GM19328 (cell line): ENCODE measurements at regions not wholly inside any gene's neighbourhood (a gene's known extent, or its start where the extent isn't known, plus 50 kb on each side); places are given as distances from the start of the nearest gene placed in this dataset.

ENCODE experiments used
- ATAC-seq: cut with Tn5 transposase; IDR thresholded peaks from one replicate; pipeline ENCODE4 v1.9.1; 2021; ENCODE audit warnings: mild to moderate bottlenecking, moderate library complexity; ENCODE audit not compliant: unreplicated experiment

DNA sequence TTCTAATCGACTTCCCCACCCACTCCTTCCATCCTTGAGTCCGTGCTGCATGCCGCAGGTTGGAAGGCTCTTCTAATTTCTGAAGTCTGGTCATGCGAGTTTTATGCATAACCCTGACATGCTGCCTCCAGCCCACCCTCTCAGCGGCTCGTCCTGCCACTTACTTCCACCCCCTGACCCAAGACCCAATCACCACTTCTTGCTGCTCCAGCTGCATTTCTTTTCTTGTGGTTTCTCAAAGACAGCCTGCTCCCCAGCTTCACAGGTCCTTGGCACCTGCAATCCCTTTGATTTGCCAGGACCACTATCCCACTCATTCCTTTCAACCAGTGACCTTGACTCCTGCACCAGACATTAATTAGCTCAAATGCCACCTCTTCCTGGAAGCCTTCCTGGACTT lies 486.7 kb downstream of the VRK1 start:
- no peak for ATAC-seq

DNA sequence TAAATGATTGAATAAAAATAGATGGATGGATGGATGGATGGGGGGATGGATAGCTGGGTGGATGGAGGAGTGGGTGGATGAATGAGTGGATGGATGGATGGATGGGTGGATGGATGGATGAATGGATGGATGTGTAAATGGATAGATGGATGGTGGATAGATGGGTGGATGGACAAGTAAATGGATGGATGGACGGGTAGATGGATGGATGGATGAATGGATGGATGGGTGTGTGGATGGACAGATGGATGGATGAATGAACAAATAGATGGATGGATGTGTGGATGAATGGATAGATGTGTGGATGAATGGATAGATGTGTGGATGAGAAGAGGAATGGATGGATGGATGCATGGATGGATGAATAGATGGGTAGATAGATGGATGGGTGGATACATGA lies 490.8 kb downstream of the VRK1 start:
- no peak for ATAC-seq

DNA sequence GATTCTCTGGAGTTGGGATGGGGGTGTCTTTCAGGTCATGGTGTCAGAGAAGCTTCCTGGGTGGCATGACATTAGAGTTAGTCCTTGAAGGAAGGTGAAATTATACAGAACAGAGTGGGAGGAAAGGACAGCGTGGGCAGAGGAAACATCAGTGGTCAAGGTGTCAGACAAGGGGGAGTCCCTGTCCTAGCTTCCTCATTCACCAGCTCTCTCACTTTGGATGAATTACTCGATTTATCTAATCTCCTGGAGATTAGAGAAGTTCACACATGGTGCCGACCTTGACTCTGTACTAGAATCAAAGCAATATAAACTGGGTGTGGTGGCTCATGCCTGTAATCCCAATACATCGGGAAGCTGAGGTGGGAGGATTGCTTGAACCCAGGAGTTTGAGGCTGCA lies 492.9 kb downstream of the VRK1 start:
- no peak for ATAC-seq

DNA sequence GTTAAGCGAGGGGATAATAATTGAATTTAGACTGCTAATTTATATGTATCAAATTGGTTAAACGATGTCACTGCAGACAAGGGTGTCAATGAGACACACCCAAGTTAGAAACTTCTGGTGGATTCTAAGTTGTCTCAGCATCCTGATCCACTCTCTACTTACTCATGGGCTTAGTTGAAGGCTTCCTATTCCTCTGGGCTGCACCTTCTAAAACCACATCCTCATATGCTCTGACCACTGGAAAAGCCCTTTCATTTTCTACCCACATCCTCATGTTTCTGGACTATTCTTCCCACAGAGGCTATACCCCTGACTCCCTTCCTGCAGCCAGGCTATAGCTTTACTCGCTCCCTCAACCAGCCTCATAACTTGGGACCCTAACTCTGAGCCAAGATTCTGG lies 493.8 kb downstream of the VRK1 start:
- no peak for ATAC-seq

DNA sequence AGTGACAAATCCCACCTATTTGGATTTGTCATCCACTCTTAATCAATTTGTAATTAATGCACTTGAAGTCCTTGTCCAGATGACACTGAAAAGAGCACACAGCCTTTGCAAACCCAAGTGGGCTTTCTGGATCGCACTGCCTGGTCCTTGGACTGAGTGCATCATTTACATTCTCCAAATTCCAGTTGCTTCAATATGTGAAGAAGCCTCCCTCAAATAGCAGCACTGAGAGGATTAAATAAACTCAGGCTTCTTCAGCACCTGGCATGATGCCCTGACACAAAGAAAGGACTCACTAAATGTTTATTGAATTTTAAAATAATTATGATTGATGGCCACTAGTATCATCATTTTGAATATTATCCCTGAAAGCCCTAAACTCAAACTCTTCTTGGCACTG lies 496.5 kb downstream of the VRK1 start:
- ATAC-seq = no peak

DNA sequence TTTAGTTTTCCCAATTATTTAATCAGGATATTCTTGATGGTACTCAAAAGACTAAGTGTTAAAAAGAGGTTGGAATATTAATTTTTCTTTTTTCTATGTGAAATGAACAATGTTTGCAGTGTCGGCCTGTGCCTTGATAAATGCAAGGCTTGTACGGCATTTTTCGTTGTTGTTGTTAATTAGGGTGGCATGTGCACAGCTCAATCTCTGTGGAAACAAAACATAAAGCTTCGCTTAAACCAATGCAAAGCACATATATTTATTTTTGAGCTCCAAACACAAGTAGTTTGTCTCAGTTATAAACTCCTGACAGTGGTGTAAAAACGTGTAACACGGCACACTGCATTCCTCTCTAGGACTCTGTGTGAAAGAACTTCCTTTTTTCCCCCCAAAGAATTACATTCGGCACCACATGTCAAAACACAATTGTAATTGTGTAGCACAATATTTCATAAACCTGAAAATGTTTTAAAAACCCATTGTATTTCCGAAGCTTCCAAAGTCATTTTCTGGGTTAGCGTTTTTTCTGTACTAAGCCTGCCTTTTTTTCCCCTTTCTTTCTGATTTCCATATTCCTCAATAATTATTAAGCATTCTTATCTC lies 498.0 kb downstream of the VRK1 start:
- no peak for ATAC-seq

DNA sequence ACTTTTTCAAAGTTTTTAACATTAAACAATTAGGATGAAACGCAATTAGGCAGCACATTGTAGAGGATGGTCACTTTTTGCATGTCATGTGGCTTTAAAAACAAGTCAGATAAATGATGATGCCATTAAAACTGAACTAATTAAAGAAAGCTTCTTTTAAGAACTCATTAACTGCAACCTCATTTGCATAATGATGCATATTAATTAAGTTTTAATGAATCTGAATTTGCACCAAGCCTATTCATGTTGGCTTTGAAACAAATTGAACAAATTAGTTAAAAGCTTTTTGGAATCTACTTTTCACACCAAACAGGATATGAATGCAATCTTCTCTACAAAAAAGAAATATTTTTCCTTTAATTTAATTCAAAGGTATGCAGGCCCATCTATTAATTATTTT lies 499.0 kb downstream of the VRK1 start:
- no peak for ATAC-seq

DNA sequence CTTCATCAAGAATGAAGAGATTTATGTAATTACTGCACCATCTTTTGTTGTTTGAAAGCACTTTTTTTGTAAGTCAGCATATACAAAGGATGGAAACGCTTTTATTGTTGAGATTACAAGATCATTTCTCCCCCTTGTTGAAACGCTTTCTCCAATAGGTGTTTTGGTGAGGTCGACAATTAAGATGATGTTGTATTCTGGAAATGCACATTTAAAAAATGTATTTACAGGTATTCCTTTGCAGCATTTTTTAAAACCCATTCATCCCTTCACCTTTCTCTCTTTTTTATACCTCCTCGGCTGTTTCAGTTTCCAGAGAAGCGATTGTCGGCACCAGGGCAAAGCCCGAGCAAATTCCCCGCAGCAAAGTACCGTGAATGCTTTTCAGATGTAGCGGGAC lies 499.9 kb downstream of the VRK1 start:
- ATAC-seq = no peak

DNA sequence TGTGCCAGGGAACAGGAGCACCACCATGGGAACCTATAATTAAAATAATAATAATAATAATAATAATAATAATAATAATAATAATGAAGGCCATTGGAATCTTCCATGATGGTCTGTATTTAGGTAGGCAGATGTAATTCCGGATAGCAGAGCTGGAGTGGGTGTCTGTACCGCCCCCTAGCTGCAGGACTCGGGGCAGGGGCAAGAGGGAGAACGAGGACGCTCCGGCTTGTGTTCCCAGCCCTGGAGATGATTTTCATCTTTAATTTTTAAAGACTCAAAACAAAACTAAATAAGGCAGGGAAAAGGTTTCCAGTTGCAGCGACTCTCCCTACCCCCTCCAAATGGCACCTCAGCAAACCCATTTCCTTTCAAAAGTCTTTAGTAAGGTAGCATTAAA lies 501.1 kb downstream of the VRK1 start:
- ATAC-seq = no peak

DNA sequence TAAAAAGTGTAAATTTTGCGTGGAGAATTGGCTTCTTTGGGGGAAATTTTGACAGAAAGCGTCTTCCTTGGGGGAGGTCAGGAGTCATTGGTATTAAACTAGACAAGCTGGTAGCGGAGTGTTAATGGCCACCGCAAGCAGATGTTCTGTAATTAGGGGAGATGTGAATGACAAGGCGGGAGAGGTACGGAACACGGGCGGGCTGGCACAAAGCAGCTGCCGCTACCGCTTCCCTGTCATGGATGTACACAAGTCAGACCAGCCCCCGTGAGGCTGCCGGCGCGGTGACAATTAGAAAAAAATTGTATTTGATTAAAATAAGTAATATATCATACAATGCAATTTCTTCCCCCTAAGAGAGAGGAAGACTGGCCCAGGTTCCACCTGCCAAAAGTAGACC lies 501.6 kb downstream of the VRK1 start:
- no peak for ATAC-seq

DNA sequence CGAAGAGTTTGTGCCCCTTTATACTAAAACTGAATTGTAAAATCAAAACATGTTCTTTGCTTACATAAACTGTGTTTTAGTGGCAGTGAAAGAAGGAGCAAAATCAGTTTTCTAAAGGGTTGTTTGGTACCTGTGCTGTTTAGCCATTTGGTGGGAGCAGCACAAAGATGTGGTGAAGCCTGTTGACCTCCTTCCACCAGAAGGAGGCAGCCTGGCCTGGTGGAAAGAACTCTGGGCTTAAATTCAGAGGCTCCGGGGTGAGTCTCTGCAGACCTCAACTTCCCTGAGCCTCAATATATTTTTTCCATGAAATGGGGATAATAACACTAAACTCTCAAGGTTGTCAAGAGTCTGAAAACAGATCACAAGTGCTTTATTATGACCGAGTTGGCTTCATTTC lies 502.5 kb downstream of the VRK1 start:
- ATAC-seq = no peak

DNA sequence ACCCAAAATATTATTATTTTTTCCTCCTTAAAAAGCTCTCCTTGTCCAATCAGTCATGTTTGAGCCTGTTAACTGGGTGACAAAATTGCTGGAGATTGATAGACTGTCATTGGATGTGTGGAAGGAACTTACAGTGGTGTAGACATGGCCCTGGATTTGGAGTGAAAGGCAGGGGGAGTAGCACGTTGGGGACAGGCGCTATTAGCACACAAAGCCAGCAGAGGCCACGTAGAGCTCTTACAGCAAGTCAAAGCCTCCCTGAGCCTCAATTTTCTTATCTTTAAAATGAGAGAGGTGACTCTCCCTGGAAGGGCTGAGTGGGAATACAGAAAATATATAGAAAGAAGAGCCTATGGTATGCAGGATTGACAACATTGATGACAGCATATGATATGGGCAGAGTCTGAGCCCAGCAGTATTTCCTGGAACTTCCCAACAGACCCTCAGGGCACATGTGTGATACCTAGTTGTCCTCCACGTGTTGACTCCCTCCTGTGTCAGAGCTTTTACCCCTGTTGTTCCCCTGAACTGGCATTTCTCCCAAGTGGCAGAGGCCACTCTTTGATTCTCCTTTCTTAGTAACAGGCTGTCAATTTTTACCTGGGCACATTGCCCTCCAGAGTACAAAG lies 504.9 kb downstream of the VRK1 start:
- no peak for ATAC-seq

DNA sequence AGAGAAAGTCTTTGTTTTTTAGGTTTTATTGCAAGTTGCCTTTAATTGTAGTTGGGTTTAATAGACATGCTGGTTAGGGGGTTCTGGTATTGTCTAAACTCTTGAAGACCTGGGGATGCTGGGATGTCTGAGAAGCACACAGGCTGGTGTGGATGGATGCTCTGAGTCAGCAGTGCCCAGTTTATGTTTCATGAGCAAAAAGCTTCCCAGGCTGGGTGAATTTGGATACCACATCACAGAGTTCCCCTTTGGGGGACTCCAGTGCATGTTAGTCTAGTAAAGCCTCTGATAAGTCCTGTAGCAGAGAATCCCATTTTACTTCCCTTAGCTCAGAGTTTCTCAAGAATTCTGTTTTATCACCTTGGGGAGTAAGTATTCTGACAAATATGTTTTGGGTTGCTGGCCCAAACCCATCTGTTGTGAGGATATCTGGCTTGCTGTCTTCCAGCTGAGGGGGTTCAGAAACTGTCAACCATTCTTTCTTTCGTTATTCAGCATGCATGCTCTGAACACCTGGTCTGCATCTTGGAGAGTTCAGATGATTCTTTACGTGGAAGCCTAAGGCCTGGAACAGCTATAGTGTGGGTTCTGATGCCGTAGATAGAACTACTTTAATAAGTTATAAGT lies 509.1 kb downstream of the VRK1 start:
- ATAC-seq = peak; percentile 49

DNA sequence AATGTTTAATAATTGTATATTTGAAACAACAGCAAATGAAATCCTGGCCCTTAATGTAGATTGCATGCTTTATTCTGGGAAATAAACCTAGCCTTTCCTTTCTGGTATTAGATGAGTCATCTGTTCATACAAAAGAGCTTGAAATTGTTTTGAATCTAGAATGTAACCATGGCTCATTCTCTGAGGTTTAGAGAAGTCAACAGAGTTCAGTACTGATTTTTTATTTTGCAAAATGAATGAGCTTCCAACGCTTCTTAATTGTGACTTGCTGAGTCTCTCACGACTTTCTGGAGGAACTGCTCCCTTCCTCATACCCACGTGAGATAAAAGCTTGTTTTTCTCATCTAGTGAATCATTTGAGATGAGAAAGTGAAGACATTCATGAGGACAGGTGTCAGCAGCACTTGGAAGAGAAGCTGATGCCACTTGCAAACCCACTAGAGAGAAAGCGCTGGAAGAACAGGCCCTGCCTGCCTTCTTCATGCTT lies 509.6 kb downstream of the VRK1 start:
- ATAC-seq = peak; percentile 42

DNA sequence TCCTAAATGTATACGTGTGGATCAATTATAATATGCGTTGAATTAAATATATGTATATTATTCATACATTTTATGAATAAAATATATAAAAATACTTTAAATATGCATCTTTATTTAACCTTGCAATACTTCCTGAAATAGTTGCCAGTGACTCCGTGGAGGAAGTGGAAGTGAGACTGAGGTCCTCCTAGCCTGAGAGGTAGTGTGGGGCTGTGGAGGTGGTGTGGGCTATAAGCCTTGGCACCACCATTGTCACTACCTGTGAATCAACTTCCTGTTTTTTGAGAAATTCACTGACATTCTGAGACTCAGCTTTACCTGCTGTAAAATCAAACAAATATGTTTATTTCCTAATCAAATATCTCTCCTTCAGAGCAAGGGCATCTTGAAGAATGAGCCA lies 514.2 kb downstream of the VRK1 start:
- ATAC-seq = no peak

DNA sequence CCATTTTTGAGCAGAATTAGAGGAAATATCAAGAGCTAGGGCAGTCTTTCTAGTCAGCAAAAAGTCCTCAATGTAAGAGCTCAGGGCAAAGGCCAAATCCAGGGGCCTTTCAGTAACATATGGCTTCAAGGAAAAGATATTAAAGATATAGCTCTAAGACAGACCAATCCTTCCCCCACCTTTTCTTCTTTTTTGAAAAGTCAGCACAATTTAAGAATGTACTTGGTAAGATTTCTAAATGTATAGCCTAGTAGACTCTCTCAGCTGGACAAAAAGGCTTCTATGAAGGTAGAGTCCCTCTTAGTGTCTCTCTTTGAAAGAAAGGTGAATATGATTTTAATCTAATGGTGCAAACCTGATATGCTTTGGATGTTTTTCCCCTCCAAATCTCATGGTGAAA lies 515.7 kb downstream of the VRK1 start:
- no peak for ATAC-seq

DNA sequence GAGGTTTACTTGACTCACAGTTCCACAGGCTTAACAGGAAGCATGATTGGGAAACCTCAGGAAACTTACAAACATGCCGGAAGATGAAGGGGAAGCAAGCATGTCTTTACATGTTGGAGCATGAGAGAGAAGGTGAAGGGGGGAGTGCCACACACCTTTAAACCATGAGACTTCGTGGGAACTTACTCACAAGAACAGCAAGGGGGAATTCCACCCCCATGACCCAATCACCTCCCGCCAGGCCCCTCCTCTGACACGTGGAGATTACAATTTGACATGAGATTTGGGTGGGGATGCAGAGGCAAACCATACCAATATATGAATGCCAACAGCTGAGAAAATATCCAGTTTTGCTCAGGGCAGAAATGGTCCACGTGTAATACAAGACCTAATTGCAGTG lies 518.6 kb downstream of the VRK1 start:
- no peak for ATAC-seq

DNA sequence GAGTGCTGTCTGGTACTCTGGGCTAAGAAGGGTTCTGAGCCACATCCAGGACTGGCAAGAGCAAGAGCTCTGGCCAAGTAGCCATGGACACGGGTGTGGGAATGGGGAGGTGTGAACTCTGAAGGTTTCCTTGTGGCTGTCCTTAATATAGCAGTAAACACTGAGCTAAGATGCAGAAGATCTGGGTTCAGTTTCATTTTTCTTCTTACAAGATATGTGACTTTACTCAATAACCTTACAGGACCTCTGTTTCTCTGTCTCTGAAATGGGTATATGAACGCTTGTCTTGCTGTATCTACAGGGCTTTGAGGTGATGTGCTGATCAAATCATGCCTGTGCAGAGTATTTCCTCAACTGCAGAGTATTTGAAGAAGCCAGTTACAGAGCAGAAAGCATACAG lies 521.2 kb downstream of the VRK1 start:
- ATAC-seq = no peak

DNA sequence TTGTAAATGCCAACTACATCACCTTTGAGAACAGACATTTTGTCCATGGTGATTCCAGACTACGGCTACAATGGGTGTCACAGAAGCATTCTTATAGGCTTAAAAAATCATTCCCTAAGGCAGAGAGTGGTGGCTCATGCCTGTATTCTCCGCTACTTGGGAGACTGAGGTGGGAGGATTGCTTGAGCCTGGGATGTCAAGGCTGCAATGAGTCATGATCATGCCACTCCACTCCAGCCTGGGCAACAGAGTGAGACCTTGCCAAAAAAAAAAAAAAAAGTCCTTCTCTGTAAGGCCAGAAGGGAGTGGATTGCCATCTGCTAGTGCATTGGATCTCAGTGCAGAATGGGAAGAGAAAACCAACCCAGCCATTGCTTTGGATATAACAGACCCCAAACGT lies 522.5 kb downstream of the VRK1 start:
- no peak for ATAC-seq

DNA sequence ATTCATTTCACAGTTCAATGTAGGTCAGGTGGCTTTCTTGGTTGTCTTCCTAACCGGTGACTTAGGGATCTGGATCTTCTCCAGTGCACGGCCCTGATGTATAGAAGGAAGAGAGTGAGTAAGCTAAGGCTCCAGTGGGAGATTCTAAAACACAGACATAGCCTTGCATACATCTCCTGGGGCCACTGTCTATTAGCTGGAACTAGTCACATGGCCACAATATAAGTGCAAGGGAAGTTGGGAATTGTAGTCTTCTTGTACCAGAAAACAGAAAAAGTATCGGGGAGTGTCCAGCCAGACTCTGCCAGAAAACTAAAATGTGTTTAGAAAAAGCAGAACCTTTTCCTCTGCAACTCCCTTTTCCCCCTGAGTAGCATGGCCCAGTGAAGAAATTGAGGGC lies 531.6 kb downstream of the VRK1 start:
- no peak for ATAC-seq

DNA sequence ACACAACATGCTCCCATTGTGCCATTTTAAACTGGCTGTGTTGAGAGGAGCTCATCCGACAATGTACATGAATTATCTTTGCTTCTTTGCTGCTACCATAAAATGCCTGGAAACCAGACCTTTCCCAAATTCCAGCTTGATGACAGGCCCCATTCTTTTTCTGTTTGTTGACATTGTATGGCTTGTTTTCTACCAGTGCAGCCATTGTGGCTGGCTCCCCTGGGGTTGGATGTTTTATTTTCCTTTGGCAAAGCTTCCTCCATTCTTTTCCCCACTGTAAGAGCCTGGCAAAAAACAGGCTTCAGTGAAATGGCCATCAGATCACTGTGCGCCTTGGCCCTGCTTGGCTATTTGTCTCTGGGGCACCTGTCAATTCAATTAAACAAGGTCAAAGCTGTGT lies 532.5 kb downstream of the VRK1 start:
- no peak for ATAC-seq

DNA sequence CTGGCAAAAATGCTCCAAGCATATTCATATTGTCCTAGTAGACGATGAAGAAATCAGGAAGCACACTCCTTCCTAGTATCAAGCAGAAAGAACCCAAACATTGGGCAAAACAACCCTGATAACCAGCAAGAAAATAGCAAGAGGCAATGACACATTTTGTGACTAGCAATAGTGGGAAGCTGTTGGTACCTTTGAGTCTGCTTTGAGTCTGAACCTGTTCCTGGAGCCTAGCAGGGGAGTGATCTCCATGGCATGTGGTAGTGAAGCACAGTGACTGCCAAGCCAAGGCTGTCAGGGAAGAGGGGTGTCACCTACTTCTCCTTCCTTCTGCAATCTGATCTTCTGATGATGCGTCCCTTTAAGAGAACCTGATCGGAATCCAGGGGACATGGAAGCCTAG lies 533.9 kb downstream of the VRK1 start:
- no peak for ATAC-seq

DNA sequence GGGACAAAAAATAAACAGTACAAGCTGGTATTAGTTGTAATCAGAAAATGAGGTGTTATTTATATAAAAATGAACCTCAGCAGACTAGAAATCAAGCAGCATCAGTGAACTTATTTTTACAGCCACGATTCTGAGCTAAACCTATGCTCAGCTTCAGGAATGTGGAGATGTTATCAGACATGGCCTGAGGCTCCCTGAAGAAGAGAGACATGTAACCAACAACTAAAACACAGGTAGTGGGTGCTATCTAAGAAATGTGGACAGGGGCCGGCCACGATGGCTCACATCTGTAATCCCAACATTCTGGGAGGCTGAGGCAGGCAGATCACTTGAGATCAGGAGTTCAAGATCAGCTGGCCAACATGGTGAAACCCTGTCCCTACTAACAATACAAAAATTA lies 534.3 kb downstream of the VRK1 start:
- no peak for ATAC-seq
